GM23248 (cell line): ENCODE measurements at regions not wholly inside any gene's neighbourhood (a gene's known extent, or its start where the extent isn't known, plus 50 kb on each side); places are given as distances from the start of the nearest gene placed in this dataset.
"Not testable (repeated sequence)": the region's sequence is repeated elsewhere in the genome, so short reads cannot be mapped to it uniquely, and the experiment has no call there.

Experiments
- DNase-seq: peaks from one replicate; pipeline ENCODE4 v3.0.0-alpha.2; 2015
- H2AFZ ChIP-seq: fragments of 200-600 bp; sonication (generic); 2 replicates; pipeline ENCODE4 v1.6.1; 2016; ENCODE audit warnings: antibody characterized with exemption
- H3F3A ChIP-seq: fragments of 200-600 bp; sonication (generic); 2 replicates; pipeline ENCODE4 v1.6.1; 2016; ENCODE audit warnings: mild to moderate bottlenecking, antibody characterized with exemption, mixed run types; ENCODE audit not compliant: insufficient read depth
- H3K27ac ChIP-seq: fragments of 200-600 bp; sonication (generic); 2 replicates; pipeline ENCODE4 v1.5.1; 2016; ENCODE audit warnings: mild to moderate bottlenecking
- H3K27me3 ChIP-seq: fragments of 200-600 bp; sonication (generic); replicated peaks from 2 replicates; pipeline ENCODE4 v1.6.1; 2016; ENCODE audit warnings: mild to moderate bottlenecking; ENCODE audit not compliant: insufficient read depth
- H3K36me3 ChIP-seq: fragments of 200-600 bp; sonication (generic); 2 replicates; pipeline ENCODE4 v1.6.1; 2016; ENCODE audit warnings: low read depth, mild to moderate bottlenecking
- H3K4me1 ChIP-seq: fragments of 200-600 bp; sonication (generic); 2 replicates; pipeline ENCODE4 v1.6.1; 2016; ENCODE audit warnings: mild to moderate bottlenecking; ENCODE audit not compliant: insufficient read depth
- H3K4me2 ChIP-seq: fragments of 200-600 bp; sonication (generic); one replicate; pipeline ENCODE4 v1.6.1; 2016; ENCODE audit warnings: mild to moderate bottlenecking; ENCODE audit not compliant: unreplicated experiment
- H3K4me3 ChIP-seq: fragments of 200-600 bp; sonication (generic); 2 replicates; pipeline ENCODE4 v1.5.1; 2016; ENCODE audit warnings: mild to moderate bottlenecking
- H3K79me2 ChIP-seq: fragments of 200-600 bp; sonication (generic); 2 replicates; pipeline ENCODE4 v1.6.1; 2016; ENCODE audit warnings: mild to moderate bottlenecking; ENCODE audit not compliant: insufficient read depth
- H3K9ac ChIP-seq: fragments of 200-600 bp; sonication (generic); 2 replicates; pipeline ENCODE4 v1.6.1; 2016; ENCODE audit warnings: mild to moderate bottlenecking
- H3K9me2 ChIP-seq: fragments of 200-600 bp; sonication (generic); 2 replicates; pipeline ENCODE4 v1.6.1; 2016; ENCODE audit warnings: mixed run types, mild to moderate bottlenecking, moderate library complexity; ENCODE audit not compliant: insufficient read depth
- H3K9me3 ChIP-seq: fragments of 200-600 bp; sonication (generic); one replicate; pipeline ENCODE4 v1.6.1; 2017; ENCODE audit warnings: low read depth
- H4K20me1 ChIP-seq: fragments of 200-600 bp; sonication (generic); 2 replicates; pipeline ENCODE4 v1.6.0; 2016; ENCODE audit not compliant: insufficient read depth
- EZH2 ChIP-seq: fragments of 200-600 bp; sonication (generic); IDR thresholded peaks from 2 replicates; pipeline ENCODE4 v1.6.1; 2018; ENCODE audit warnings: antibody characterized with exemption, mild to moderate bottlenecking; ENCODE audit not compliant: insufficient read depth, poor library complexity, severe bottlenecking
- EZH2phosphoT487 ChIP-seq: fragments of 200-600 bp; sonication (generic); IDR thresholded peaks from 2 replicates; pipeline ENCODE4 v1.6.1; 2018; ENCODE audit warnings: antibody characterized with exemption, moderate library complexity, mild to moderate bottlenecking, low read depth; ENCODE audit not compliant: insufficient read depth
- WGBS, 2 experiments: methylation state at CpG; one replicate each; pipeline ENCODE4 v1.1.6; 2015 to 2017; ENCODE audit warnings: low lambda C conversion rate in 2 of 2, low coverage in 1 of 2; ENCODE audit errors: missing lambda C conversion rate in 2 of 2; 5-methylcytosine and 5-hydroxymethylcytosine counted together
- in situ Hi-C: fragments of 300-500 bp; cut with MboI; formaldehyde crosslinking; loops from 2 replicates; pipeline ENCODE4 v1.15.0; 2020

DNA sequence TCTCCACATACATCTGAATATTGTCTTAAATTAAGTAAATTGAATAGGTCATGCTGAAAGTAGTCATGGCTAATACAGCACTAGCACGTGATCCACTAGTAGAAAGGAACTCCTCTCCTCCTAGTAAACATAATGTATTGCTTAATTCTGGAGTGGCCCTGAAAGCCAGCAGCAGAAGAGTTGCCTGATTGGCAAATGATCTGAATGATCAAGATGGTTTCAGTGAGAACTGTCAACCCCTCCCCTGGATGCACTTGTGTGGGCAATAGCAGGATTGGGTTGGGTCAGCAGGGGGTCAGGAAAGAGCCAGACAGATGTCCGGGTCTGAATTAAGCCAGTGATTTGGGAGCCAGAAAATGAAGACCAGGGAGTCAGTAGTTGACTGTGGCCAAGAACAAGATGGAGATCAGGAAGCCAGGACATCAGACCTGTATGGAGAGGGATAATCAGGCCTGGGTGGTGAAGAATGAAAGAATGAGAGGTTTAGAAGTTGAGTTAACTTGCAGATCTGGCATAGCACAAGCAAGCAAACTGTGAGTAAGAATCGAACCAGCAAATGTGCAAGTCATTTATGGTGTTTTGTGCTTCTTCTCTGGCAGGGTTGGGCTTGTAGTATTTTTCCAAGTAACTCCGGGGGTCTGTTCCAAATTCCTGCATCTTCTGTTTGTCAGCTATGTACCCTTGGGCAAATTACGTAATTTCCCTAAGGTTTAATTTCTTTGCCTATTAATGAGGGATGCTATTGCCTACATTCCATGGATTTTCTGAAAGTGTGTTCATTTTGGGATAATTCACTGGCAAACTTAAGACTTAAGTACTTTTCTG, 304.9 kb downstream of the CD109 start:
- 14 to 16% methylated on average over 5 of the region's 5 CpGs for WGBS, 2 experiments
- Histone ChIP-seq H3K9ac (no peak overlapping the region), H3K36me3 (no peaks in the 10 kb centered on the region), H2AFZ (peak overlapping the region; percentile 49), H3F3A (no peaks in the 10 kb centered on the region), H4K20me1 (no peaks in the 10 kb centered on the region), H3K9me3 (no peaks in the 10 kb centered on the region), H3K27ac (no peak overlapping the region), H3K9me2 (no peaks in the 10 kb centered on the region), H3K79me2 (no peaks in the 10 kb centered on the region), H3K27me3 (no peaks in the 10 kb centered on the region), H3K4me3 (no peak overlapping the region), H3K4me1 (no peaks in the 10 kb centered on the region), H3K4me2 (no peak overlapping the region)
- DNase-seq = peak; percentile 42
- in situ Hi-C loops = no loop called here
- TF ChIP-seq EZH2 (no peak), EZH2phosphoT487 (no peak)

DNA sequence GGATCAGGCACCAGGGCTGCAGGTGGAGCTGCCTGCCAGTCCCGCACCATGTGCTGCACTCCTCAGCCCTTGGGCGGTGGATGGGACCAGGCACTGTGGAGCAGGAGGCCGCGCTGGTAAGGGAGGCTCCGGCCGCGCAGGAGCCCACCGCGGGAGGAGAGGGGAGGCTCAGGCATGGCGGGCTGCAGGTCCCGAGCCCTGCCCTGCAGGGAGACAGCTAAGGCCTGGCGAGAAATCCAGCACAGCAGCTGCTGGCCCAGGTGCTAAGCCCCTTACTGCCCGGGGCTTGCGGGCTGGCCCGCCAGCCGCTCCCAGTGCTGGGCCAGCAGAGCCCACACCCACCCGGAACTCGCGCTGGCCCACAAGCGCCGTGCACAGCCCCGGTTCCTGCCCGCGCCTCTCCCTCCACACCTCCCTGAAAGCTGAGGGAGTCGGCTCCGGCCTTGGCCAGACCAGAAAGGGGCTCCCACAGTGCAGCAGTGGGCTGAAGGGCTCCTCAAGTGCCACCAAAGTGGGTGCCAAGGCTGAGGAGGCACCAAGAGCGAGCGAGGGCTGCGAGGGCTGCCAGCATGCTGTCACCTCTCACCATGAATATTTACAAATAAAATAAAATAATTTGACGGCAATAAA, 294.7 kb downstream of the CD109 start:
- in situ Hi-C loops = loop anchor here (25.0 kb wide), 1 partner anchor 1222 kb away; the partner anchor contains the start of gene COL12A1
- H3K9me3 ChIP-seq, H3K27ac ChIP-seq, H2AFZ ChIP-seq, H3K4me3 ChIP-seq, H4K20me1 ChIP-seq, H3K9ac ChIP-seq, H3K4me2 ChIP-seq, H3K36me3 ChIP-seq, H3K4me1 ChIP-seq, H3K9me2 ChIP-seq, H3K79me2 ChIP-seq, DNase-seq, H3K27me3 ChIP-seq: not testable (repeated sequence)
- H3F3A ChIP-seq = peaks cover 14% of the 10 kb centered on the region
- WGBS, 2 experiments = 95 to 96% methylated on average over 25 to 28 of the region's 30 CpGs

DNA sequence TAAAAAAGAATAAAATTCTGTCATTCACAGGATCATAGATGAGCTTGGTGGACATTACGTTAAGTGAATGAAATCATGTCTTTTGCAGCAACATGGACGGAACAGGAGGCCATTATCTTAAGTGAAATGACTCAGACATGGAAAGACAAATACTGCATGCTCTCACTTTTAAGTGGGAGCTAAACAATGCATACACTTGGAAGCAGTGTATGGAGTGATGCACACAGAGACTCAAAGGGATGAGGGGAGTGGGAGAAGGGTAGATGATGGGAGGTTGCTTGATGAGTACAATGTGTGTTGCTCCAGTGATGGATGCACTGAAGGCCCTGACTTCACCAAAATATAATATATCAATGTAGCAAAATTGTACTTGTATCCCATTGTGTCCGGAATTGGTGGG, 293.4 kb downstream of the CD109 start:
- Histone ChIP-seq H3K9me3 (no peaks in the 10 kb centered on the region), H2AFZ (no peak overlapping the region), H3K27ac (no peak overlapping the region), H3F3A (peaks cover 27% of the 10 kb centered on the region), H3K4me1 (peaks cover 23% of the 10 kb centered on the region), H4K20me1 (no peaks in the 10 kb centered on the region), H3K36me3 (no peaks in the 10 kb centered on the region), H3K9me2 (no peaks in the 10 kb centered on the region), H3K9ac (no peak overlapping the region), H3K79me2 (no peaks in the 10 kb centered on the region), H3K27me3 (no peaks in the 10 kb centered on the region), H3K4me3 (no peak overlapping the region), H3K4me2 (no peak overlapping the region)
- TF ChIP-seq EZH2phosphoT487 (no peak), EZH2 (no peak)
- WGBS, 2 experiments = 97 to 98% methylated on average over 3 of the region's 3 CpGs
- in situ Hi-C loops = loop anchor here (25.0 kb wide), 1 partner anchor 1223 kb away; the partner anchor contains the start of gene COL12A1
- no peak for DNase-seq

GRCh38 chr6:73985891-73986290, 289.9 kb downstream of the CD109 start:
- peaks cover 42% of the 10 kb centered on the region for H3K4me1 ChIP-seq
- H3K27me3 ChIP-seq = no peaks in the 10 kb centered on the region
- peak; percentile 84 for DNase-seq
- no peak overlapping the region for H3K4me3 ChIP-seq
- H3K36me3 ChIP-seq = no peaks in the 10 kb centered on the region
- WGBS, 2 experiments = 0 to 4% methylated on average over 2 of the region's 2 CpGs
- no peaks in the 10 kb centered on the region for H4K20me1 ChIP-seq
- H3K9me2 ChIP-seq = no peaks in the 10 kb centered on the region
- H3F3A ChIP-seq = peaks cover 44% of the 10 kb centered on the region
- TF ChIP-seq EZH2 = no peak
- TF ChIP-seq EZH2phosphoT487 = no peak
- in situ Hi-C loops = loop anchor here (25.0 kb wide), 1 partner anchor 1226 kb away; the partner anchor contains the start of gene COL12A1
- H3K4me2 ChIP-seq = peak overlapping the region; percentile 50
- peak overlapping the region; percentile 53 for H3K27ac ChIP-seq
- H3K9me3 ChIP-seq = no peaks in the 10 kb centered on the region
- H3K79me2 ChIP-seq = no peaks in the 10 kb centered on the region
- H2AFZ ChIP-seq = no peak overlapping the region
- H3K9ac ChIP-seq = no peak overlapping the region
